Suprapubic skin (tissue), 4 donors: ENCODE measurements at regions not wholly inside any gene's neighbourhood (a gene's known extent, or its start where the extent isn't known, plus 50 kb on each side); places are given as distances from the start of the nearest gene placed in this dataset.

Experiments
- DNase-seq, 2 donors: peaks; one replicate each; pipeline ENCODE4 v3.0.0-alpha.2; 2019; ENCODE audit warnings: low spot score in 2 of 2
- H3K27ac ChIP-seq: fragments of 200-600 bp; sonication (generic); one replicate; pipeline ENCODE4 v1.5.1; 2019
- H3K27me3 ChIP-seq: fragments of 200-600 bp; sonication (generic); one replicate; pipeline ENCODE4 v1.5.1; 2019
- H3K36me3 ChIP-seq: fragments of 200-600 bp; sonication (generic); one replicate; pipeline ENCODE4 v1.5.1; 2019
- H3K4me1 ChIP-seq: fragments of 200-600 bp; sonication (generic); one replicate; pipeline ENCODE4 v1.5.1; 2019
- H3K4me3 ChIP-seq: fragments of 200-600 bp; sonication (generic); one replicate; pipeline ENCODE4 v1.5.1; 2019; ENCODE audit warnings: mild to moderate bottlenecking
- H3K9me3 ChIP-seq: fragments of 200-600 bp; sonication (generic); one replicate; pipeline ENCODE4 v1.5.1; 2019
- CTCF ChIP-seq, 2 donors: fragments of 200-600 bp in 1 of 2; fragments of 450-650 bp in 1 of 2; sonication (generic) in 1 of 2; IDR thresholded peaks; one replicate each; pipeline ENCODE4 v1.5.1; 2016 to 2019; ENCODE audit warnings: antibody characterized with exemption in 2 of 2, mild to moderate bottlenecking in 1 of 2, moderate library complexity in 1 of 2
- EP300 ChIP-seq: sonication (generic); formaldehyde crosslinking; IDR thresholded peaks from one replicate; pipeline ENCODE4 v1.6.1; 2017; ENCODE audit warnings: antibody characterized with exemption
- POLR2A ChIP-seq, 2 donors: fragments of 450-650 bp; IDR thresholded peaks; one replicate each; pipeline ENCODE4 v1.6.1; 2017; ENCODE audit warnings: antibody characterized with exemption in 2 of 2, mild to moderate bottlenecking in 2 of 2, moderate library complexity in 2 of 2
- POLR2AphosphoS5 ChIP-seq, 3 donors: sonication (generic); formaldehyde crosslinking; IDR thresholded peaks; one replicate each; pipeline ENCODE4 v1.6.1; 2017; ENCODE audit warnings: antibody characterized with exemption in 3 of 3
- WGBS: methylation state at CpG from one replicate; pipeline ENCODE4 v1.1.5; 2018; 5-methylcytosine and 5-hydroxymethylcytosine counted together

GRCh38 chr3:22893644-22894325 is 309.3 kb upstream of the UBE2E2 start:
- Histone ChIP-seq H3K27me3 (no peaks in the 10 kb centered on the region), H3K36me3 (no peaks in the 10 kb centered on the region), H3K4me3 (no peak overlapping the region), H3K9me3 (no peaks in the 10 kb centered on the region), H3K27ac (no peak overlapping the region), H3K4me1 (peaks cover 5% of the 10 kb centered on the region)
- DNase-seq = no peak
- TF ChIP-seq EP300 = no peak
- TF ChIP-seq POLR2A (IDR thresholded peaks at IDR 0.05) = no peak
- TF ChIP-seq CTCF (IDR thresholded peaks at IDR 0.05) = no peak
- TF ChIP-seq POLR2AphosphoS5 (IDR thresholded peaks at IDR 0.05) = no peak
- WGBS = 32% methylated on average over 3 of the region's 3 CpGs

GRCh38 chr3:22894865-22895264 is 308.3 kb upstream of the UBE2E2 start:
- WGBS = 89% methylated on average over 1 of the region's 1 CpG
- TF ChIP-seq POLR2A (IDR thresholded peaks at IDR 0.05) (no peak), POLR2AphosphoS5 (IDR thresholded peaks at IDR 0.05) (no peak), CTCF (IDR thresholded peaks at IDR 0.05) (no peak), EP300 (no peak)

GRCh38 chr3:22895671-22896070 is 307.5 kb upstream of the UBE2E2 start:
- Histone ChIP-seq H3K27ac (no peak overlapping the region), H3K9me3 (no peaks in the 10 kb centered on the region), H3K36me3 (no peaks in the 10 kb centered on the region), H3K4me1 (peaks cover 5% of the 10 kb centered on the region), H3K4me3 (no peak overlapping the region), H3K27me3 (no peaks in the 10 kb centered on the region)
- WGBS = 94% methylated on average over 3 of the region's 3 CpGs
- no peak for TF ChIP-seq POLR2AphosphoS5 (IDR thresholded peaks at IDR 0.05)
- TF ChIP-seq EP300 = no peak
- TF ChIP-seq POLR2A (IDR thresholded peaks at IDR 0.05) = no peak
- no peak for TF ChIP-seq CTCF (IDR thresholded peaks at IDR 0.05)
- DNase-seq = no peak

More at GRCh38 chr3:22894865-22895264, 308.3 kb upstream of the UBE2E2 start:
- no peaks in the 10 kb centered on the region for H3K9me3 ChIP-seq
- no peaks in the 10 kb centered on the region for H3K36me3 ChIP-seq
- no peaks in the 10 kb centered on the region for H3K27me3 ChIP-seq
- no peak overlapping the region for H3K27ac ChIP-seq
- DNase-seq = no peak
- H3K4me1 ChIP-seq = peaks cover 5% of the 10 kb centered on the region
- H3K4me3 ChIP-seq = no peak overlapping the region

- H3K36me3 ChIP-seq = no peaks in the 10 kb centered on the region
- DNase-seq = no peak
- H3K27me3 ChIP-seq = no peaks in the 10 kb centered on the region
- TF ChIP-seq CTCF (IDR thresholded peaks at IDR 0.05) = no peak
- no peak for TF ChIP-seq POLR2AphosphoS5 (IDR thresholded peaks at IDR 0.05)
- TF ChIP-seq POLR2A (IDR thresholded peaks at IDR 0.05) = no peak
- TF ChIP-seq EP300 = no peak
- H3K9me3 ChIP-seq = peaks cover 6% of the 10 kb centered on the region
- WGBS = 92% methylated on average over 1 of the region's 1 CpG
- no peak overlapping the region for H3K4me3 ChIP-seq
- no peak overlapping the region for H3K27ac ChIP-seq
- peaks cover 5% of the 10 kb centered on the region for H3K4me1 ChIP-seq
Measured at GRCh38 chr3:22898558-22898957, 304.6 kb upstream of the UBE2E2 start.

- H3K27me3 ChIP-seq = no peaks in the 10 kb centered on the region
- H3K4me3 ChIP-seq = no peak overlapping the region
- no peak overlapping the region for H3K27ac ChIP-seq
- TF ChIP-seq CTCF (IDR thresholded peaks at IDR 0.05) (no peak), POLR2AphosphoS5 (IDR thresholded peaks at IDR 0.05) (no peak), EP300 (no peak)
- no peaks in the 10 kb centered on the region for H3K4me1 ChIP-seq
- DNase-seq = no peak
- H3K9me3 ChIP-seq = peaks cover 6% of the 10 kb centered on the region
- WGBS = 93% methylated on average over 4 of the region's 4 CpGs
- no peaks in the 10 kb centered on the region for H3K36me3 ChIP-seq
Measured at GRCh38 chr3:22899441-22899840, 303.7 kb upstream of the UBE2E2 start.
